ENCODE measurements at regions not wholly inside any gene's neighbourhood (a gene's known extent, or its start where the extent isn't known, plus 50 kb on each side); places are given as distances from the start of the nearest gene placed in this dataset.

DNA sequence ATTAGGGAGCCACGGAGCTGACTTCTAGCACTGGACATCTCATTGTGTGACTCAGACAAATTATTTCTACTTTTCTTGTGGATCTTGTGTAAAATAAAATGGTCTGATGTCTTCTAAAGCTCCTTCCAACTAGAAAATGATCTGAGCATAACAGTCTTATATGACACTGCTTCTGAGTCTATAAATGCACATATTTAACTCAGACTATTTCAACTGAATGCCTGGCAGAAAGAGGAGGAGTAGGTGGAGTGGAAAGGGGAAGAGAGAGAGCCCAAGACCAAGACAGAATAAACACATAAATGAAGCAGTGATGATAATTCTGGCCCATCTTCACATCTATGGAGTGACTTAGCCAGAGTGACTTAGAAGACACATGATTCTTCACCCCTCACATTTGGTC is 162.3 kb upstream of the PDZRN3 start:
- H3K27me3 ChIP-seq (ENCODE audit: insufficient read depth, low read depth, low read length): no peaks in the 10 kb centered on the region
- no peaks in the 10 kb centered on the region for H3K9me2 ChIP-seq (ENCODE audit: insufficient read depth, low read length)
- H3K9ac ChIP-seq (ENCODE audit: low read length): no peak overlapping the region
- H3F3A ChIP-seq (ENCODE audit: insufficient read depth, low read length, poor library complexity, severe bottlenecking): no peaks in the 10 kb centered on the region
- H3K79me2 ChIP-seq (replicated peaks; ENCODE audit: insufficient read depth, low read length): no peaks in the 10 kb centered on the region
- H3K4me3 ChIP-seq (ENCODE audit: low read length): no peak overlapping the region
- no peaks in the 10 kb centered on the region for H4K20me1 ChIP-seq (ENCODE audit: insufficient read depth)
- no peaks in the 10 kb centered on the region for H3K9me3 ChIP-seq (ENCODE audit: low read length)
- H2AFZ ChIP-seq (ENCODE audit: low read depth, low read length): no peak overlapping the region
- H3K27ac ChIP-seq (ENCODE audit: low read length): no peak overlapping the region
- no peaks in the 10 kb centered on the region for H3K36me3 ChIP-seq (ENCODE audit: insufficient read depth, low read length)
- no peak for TF ChIP-seq MXI1 (conservative IDR thresholded peaks at IDR 0.05; ENCODE audit: poor library complexity, severe bottlenecking)
- no peak for TF ChIP-seq POLR2AphosphoS5 (IDR thresholded peaks at IDR 0.05)
- no peak for TF ChIP-seq TAF1 (IDR thresholded peaks at IDR 0.05; ENCODE audit: low read depth)
- TF ChIP-seq SMC3 (conservative IDR thresholded peaks at IDR 0.05; ENCODE audit: poor library complexity): no peak
- TF ChIP-seq, protein P1, sequence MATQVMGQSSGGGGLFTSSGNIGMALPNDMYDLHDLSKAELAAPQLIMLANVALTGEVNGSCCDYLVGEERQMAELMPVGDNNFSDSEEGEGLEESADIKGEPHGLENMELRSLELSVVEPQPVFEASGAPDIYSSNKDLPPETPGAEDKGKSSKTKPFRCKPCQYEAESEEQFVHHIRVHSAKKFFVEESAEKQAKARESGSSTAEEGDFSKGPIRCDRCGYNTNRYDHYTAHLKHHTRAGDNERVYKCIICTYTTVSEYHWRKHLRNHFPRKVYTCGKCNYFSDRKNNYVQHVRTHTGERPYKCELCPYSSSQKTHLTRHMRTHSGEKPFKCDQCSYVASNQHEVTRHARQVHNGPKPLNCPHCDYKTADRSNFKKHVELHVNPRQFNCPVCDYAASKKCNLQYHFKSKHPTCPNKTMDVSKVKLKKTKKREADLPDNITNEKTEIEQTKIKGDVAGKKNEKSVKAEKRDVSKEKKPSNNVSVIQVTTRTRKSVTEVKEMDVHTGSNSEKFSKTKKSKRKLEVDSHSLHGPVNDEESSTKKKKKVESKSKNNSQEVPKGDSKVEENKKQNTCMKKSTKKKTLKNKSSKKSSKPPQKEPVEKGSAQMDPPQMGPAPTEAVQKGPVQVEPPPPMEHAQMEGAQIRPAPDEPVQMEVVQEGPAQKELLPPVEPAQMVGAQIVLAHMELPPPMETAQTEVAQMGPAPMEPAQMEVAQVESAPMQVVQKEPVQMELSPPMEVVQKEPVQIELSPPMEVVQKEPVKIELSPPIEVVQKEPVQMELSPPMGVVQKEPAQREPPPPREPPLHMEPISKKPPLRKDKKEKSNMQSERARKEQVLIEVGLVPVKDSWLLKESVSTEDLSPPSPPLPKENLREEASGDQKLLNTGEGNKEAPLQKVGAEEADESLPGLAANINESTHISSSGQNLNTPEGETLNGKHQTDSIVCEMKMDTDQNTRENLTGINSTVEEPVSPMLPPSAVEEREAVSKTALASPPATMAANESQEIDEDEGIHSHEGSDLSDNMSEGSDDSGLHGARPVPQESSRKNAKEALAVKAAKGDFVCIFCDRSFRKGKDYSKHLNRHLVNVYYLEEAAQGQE (IDR thresholded peaks at IDR 0.05; ENCODE audit: borderline replicate concordance): no peak
- no peak for TF ChIP-seq EP300 (conservative IDR thresholded peaks at IDR 0.05; ENCODE audit: poor library complexity, severe bottlenecking)
- TF ChIP-seq RAD21 (conservative IDR thresholded peaks at IDR 0.05): no peak
- TF ChIP-seq EZH2 (IDR thresholded peaks at IDR 0.05; ENCODE audit: borderline replicate concordance, insufficient read depth, low read length, poor library complexity, severe bottlenecking): no peak
- TF ChIP-seq, protein P2, sequence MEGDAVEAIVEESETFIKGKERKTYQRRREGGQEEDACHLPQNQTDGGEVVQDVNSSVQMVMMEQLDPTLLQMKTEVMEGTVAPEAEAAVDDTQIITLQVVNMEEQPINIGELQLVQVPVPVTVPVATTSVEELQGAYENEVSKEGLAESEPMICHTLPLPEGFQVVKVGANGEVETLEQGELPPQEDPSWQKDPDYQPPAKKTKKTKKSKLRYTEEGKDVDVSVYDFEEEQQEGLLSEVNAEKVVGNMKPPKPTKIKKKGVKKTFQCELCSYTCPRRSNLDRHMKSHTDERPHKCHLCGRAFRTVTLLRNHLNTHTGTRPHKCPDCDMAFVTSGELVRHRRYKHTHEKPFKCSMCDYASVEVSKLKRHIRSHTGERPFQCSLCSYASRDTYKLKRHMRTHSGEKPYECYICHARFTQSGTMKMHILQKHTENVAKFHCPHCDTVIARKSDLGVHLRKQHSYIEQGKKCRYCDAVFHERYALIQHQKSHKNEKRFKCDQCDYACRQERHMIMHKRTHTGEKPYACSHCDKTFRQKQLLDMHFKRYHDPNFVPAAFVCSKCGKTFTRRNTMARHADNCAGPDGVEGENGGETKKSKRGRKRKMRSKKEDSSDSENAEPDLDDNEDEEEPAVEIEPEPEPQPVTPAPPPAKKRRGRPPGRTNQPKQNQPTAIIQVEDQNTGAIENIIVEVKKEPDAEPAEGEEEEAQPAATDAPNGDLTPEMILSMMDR (IDR thresholded peaks at IDR 0.05; ENCODE audit: poor library complexity, severe bottlenecking): no peak
- no peak overlapping the region for H3K4me2 ChIP-seq (ENCODE audit: low read length)

DNA sequence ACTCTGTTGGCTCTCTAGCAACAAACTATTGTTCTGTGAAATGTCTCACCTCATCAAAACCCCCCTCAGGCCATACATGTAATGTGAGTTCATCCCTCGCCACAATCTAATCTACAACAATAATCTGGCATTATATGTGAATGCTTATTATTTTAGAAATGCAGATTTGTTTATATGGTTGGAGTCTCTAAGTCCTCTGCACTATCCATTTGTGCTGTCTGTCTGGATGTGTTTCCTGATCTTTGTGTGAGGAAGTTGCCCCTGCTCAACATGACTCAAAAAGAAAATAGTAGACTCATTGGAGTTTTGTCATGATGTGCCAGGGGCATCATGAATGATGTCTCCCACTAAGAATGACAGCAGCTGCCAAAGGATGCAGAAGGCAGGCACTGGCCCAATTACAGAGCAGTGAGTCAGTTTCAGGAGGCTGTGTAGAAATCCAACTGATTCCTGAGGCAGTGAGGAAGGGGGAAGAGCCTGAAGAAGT is 161.6 kb upstream of the PDZRN3 start:
- Histone ChIP-seq H3F3A (ENCODE audit: insufficient read depth, low read length, poor library complexity, severe bottlenecking) (no peaks in the 10 kb centered on the region), H4K20me1 (ENCODE audit: insufficient read depth) (no peaks in the 10 kb centered on the region), H3K4me2 (ENCODE audit: low read length) (no peak overlapping the region), H3K4me3 (ENCODE audit: low read length) (no peak overlapping the region), H3K27ac (ENCODE audit: low read length) (no peak overlapping the region), H3K79me2 (replicated peaks; ENCODE audit: insufficient read depth, low read length) (no peaks in the 10 kb centered on the region), H2AFZ (ENCODE audit: low read depth, low read length) (no peak overlapping the region), H3K9me2 (ENCODE audit: insufficient read depth, low read length) (no peaks in the 10 kb centered on the region), H3K36me3 (ENCODE audit: insufficient read depth, low read length) (no peaks in the 10 kb centered on the region), H3K9me3 (ENCODE audit: low read length) (no peaks in the 10 kb centered on the region), H3K9ac (ENCODE audit: low read length) (no peak overlapping the region), H3K27me3 (ENCODE audit: insufficient read depth, low read depth, low read length) (no peaks in the 10 kb centered on the region)
- TF ChIP-seq EP300 (conservative IDR thresholded peaks at IDR 0.05; ENCODE audit: poor library complexity, severe bottlenecking): no peak
- TF ChIP-seq TAF1 (IDR thresholded peaks at IDR 0.05; ENCODE audit: low read depth): no peak
- no peak for TF ChIP-seq EZH2 (IDR thresholded peaks at IDR 0.05; ENCODE audit: borderline replicate concordance, insufficient read depth, low read length, poor library complexity, severe bottlenecking)
- no peak for TF ChIP-seq MXI1 (conservative IDR thresholded peaks at IDR 0.05; ENCODE audit: poor library complexity, severe bottlenecking)
- TF ChIP-seq POLR2AphosphoS5 (IDR thresholded peaks at IDR 0.05): no peak
- TF ChIP-seq, protein P2 (IDR thresholded peaks at IDR 0.05; ENCODE audit: poor library complexity, severe bottlenecking): no peak
- TF ChIP-seq RAD21 (conservative IDR thresholded peaks at IDR 0.05): no peak
- TF ChIP-seq, protein P1 (IDR thresholded peaks at IDR 0.05; ENCODE audit: borderline replicate concordance): no peak
